ENCODE measurements at regions not wholly inside any gene's neighbourhood (a gene's known extent, or its start where the extent isn't known, plus 50 kb on each side); places are given as distances from the start of the nearest gene placed in this dataset.

- H3K36me3 Mint-ChIP-seq (ENCODE audit: insufficient read depth), result no peaks in the 10 kb centered on the region
- peaks cover 13 to 19% of the 10 kb centered on the region in 2 donors for H3K27me3 Mint-ChIP-seq
- no peaks in the 10 kb centered on the region for H3K4me1 Mint-ChIP-seq (ENCODE audit: low read depth in 2 of 2)
- ATAC-seq (replicated peaks) (no peak), DNase-seq (no peak)
- H3K27ac Mint-ChIP-seq, result no peak overlapping the region
- no peaks in the 10 kb centered on the region for H3K9me3 Mint-ChIP-seq
- no peak overlapping the region for H3K4me3 Mint-ChIP-seq
Measured at GRCh38 chrX:38970845-38971244, 169.6 kb downstream of the MID1IP1 start.

- H3K27ac Mint-ChIP-seq, result no peak overlapping the region
- peaks cover 7 to 14% of the 10 kb centered on the region in 2 donors for H3K27me3 Mint-ChIP-seq
- H3K36me3 Mint-ChIP-seq (ENCODE audit: insufficient read depth), result no peaks in the 10 kb centered on the region
- H3K4me3 Mint-ChIP-seq, result no peak overlapping the region
- H3K4me1 Mint-ChIP-seq (ENCODE audit: low read depth in 2 of 2), result no peaks in the 10 kb centered on the region
- ATAC-seq (replicated peaks) (no peak), DNase-seq (no peak)
- H3K9me3 Mint-ChIP-seq, result no peaks in the 10 kb centered on the region
Measured at GRCh38 chrX:38973322-38973721, 172.1 kb downstream of the MID1IP1 start.

- no peaks in the 10 kb centered on the region for H3K4me1 Mint-ChIP-seq (ENCODE audit: low read depth in 2 of 2)
- H3K36me3 Mint-ChIP-seq (ENCODE audit: insufficient read depth), result no peaks in the 10 kb centered on the region
- DNase-seq (no peak), ATAC-seq (replicated peaks) (no peak)
- no peak overlapping the region for H3K27ac Mint-ChIP-seq
- no peaks in the 10 kb centered on the region for H3K9me3 Mint-ChIP-seq
- peaks cover 7 to 14% of the 10 kb centered on the region in 2 donors for H3K27me3 Mint-ChIP-seq
- no peak overlapping the region for H3K4me3 Mint-ChIP-seq
Measured at GRCh38 chrX:38974542-38974941, 173.3 kb downstream of the MID1IP1 start.

GRCh38 chrX:38975368-38975942 lies 174.2 kb downstream of the MID1IP1 start:
- Mint-ChIP-seq H3K4me1 (ENCODE audit: low read depth in 2 of 2) (no peaks in the 10 kb centered on the region), H3K27me3 (peaks cover 7 to 13% of the 10 kb centered on the region in 2 donors), H3K36me3 (ENCODE audit: insufficient read depth) (no peaks in the 10 kb centered on the region), H3K9me3 (no peaks in the 10 kb centered on the region), H3K4me3 (no peak overlapping the region), H3K27ac (no peak overlapping the region)
- ATAC-seq (replicated peaks), result no peak
- DNase-seq, result no peak

GRCh38 chrX:38982370-38982769 lies 181.1 kb downstream of the MID1IP1 start:
- no peaks in the 10 kb centered on the region for H3K36me3 Mint-ChIP-seq (ENCODE audit: insufficient read depth)
- ATAC-seq (replicated peaks) (no peak), DNase-seq (no peak)
- no peaks in the 10 kb centered on the region for H3K27me3 Mint-ChIP-seq
- no peak overlapping the region for H3K4me3 Mint-ChIP-seq
- H3K27ac Mint-ChIP-seq, result no peak overlapping the region
- H3K9me3 Mint-ChIP-seq, result no peaks in the 10 kb centered on the region
- no peaks in the 10 kb centered on the region for H3K4me1 Mint-ChIP-seq (ENCODE audit: low read depth in 2 of 2)

GRCh38 chrX:38982843-38983242 lies 181.6 kb downstream of the MID1IP1 start:
- H3K36me3 Mint-ChIP-seq (ENCODE audit: insufficient read depth), result no peaks in the 10 kb centered on the region
- no peaks in the 10 kb centered on the region for H3K4me1 Mint-ChIP-seq (ENCODE audit: low read depth in 2 of 2)
- H3K27me3 Mint-ChIP-seq, result no peaks in the 10 kb centered on the region
- no peak overlapping the region for H3K4me3 Mint-ChIP-seq
- no peak overlapping the region for H3K27ac Mint-ChIP-seq
- no peak for DNase-seq
- no peaks in the 10 kb centered on the region for H3K9me3 Mint-ChIP-seq
- no peak for ATAC-seq (replicated peaks)

- Mint-ChIP-seq H3K4me3 (no peak overlapping the region), H3K27me3 (no peaks in the 10 kb centered on the region), H3K4me1 (ENCODE audit: low read depth in 2 of 2) (no peaks in the 10 kb centered on the region), H3K36me3 (ENCODE audit: insufficient read depth) (no peaks in the 10 kb centered on the region), H3K27ac (no peak overlapping the region), H3K9me3 (no peaks in the 10 kb centered on the region)
- DNase-seq (no peak), ATAC-seq (replicated peaks) (peak; percentile 32)
Measured at GRCh38 chrX:38985375-38985774, 184.1 kb downstream of the MID1IP1 start.

- Mint-ChIP-seq H3K9me3 (no peaks in the 10 kb centered on the region), H3K27me3 (no peaks in the 10 kb centered on the region), H3K36me3 (ENCODE audit: insufficient read depth) (no peaks in the 10 kb centered on the region), H3K27ac (no peak overlapping the region), H3K4me3 (no peak overlapping the region), H3K4me1 (ENCODE audit: low read depth in 2 of 2) (no peaks in the 10 kb centered on the region)
- ATAC-seq (replicated peaks), result no peak
- DNase-seq, result no peak
Measured at GRCh38 chrX:38985945-38986344, 184.7 kb downstream of the MID1IP1 start.

- Mint-ChIP-seq H3K27me3 (no peaks in the 10 kb centered on the region), H3K4me3 (no peak overlapping the region), H3K9me3 (no peaks in the 10 kb centered on the region), H3K27ac (no peak overlapping the region), H3K36me3 (ENCODE audit: insufficient read depth) (no peaks in the 10 kb centered on the region), H3K4me1 (ENCODE audit: low read depth in 2 of 2) (no peaks in the 10 kb centered on the region)
- ATAC-seq (replicated peaks) (no peak), DNase-seq (no peak)
Measured at GRCh38 chrX:38986586-38986985, 185.3 kb downstream of the MID1IP1 start.

- no peaks in the 10 kb centered on the region for H3K4me1 Mint-ChIP-seq (ENCODE audit: low read depth in 2 of 2)
- no peaks in the 10 kb centered on the region for H3K36me3 Mint-ChIP-seq (ENCODE audit: insufficient read depth)
- H3K9me3 Mint-ChIP-seq, result no peaks in the 10 kb centered on the region
- no peak overlapping the region for H3K4me3 Mint-ChIP-seq
- H3K27ac Mint-ChIP-seq, result no peak overlapping the region
- ATAC-seq (replicated peaks) (no peak), DNase-seq (no peak)
- H3K27me3 Mint-ChIP-seq, result no peaks in the 10 kb centered on the region
Measured at GRCh38 chrX:38987198-38987651, 186.0 kb downstream of the MID1IP1 start.

GRCh38 chrX:38988301-38988700 lies 187.0 kb downstream of the MID1IP1 start:
- DNase-seq (no peak), ATAC-seq (replicated peaks) (no peak)
- Mint-ChIP-seq H3K4me1 (ENCODE audit: low read depth in 2 of 2) (no peaks in the 10 kb centered on the region), H3K36me3 (ENCODE audit: insufficient read depth) (no peaks in the 10 kb centered on the region), H3K4me3 (no peak overlapping the region), H3K9me3 (no peaks in the 10 kb centered on the region), H3K27me3 (no peaks in the 10 kb centered on the region), H3K27ac (no peak overlapping the region)

GRCh38 chrX:38989076-38989475 lies 187.8 kb downstream of the MID1IP1 start:
- H3K4me1 Mint-ChIP-seq (ENCODE audit: low read depth in 2 of 2), result no peaks in the 10 kb centered on the region
- no peaks in the 10 kb centered on the region for H3K36me3 Mint-ChIP-seq (ENCODE audit: insufficient read depth)
- no peak for DNase-seq
- H3K27me3 Mint-ChIP-seq, result no peaks in the 10 kb centered on the region
- H3K4me3 Mint-ChIP-seq, result no peak overlapping the region
- no peaks in the 10 kb centered on the region for H3K9me3 Mint-ChIP-seq
- no peak overlapping the region for H3K27ac Mint-ChIP-seq
- no peak for ATAC-seq (replicated peaks)

- Mint-ChIP-seq H3K4me1 (ENCODE audit: low read depth in 2 of 2) (no peaks in the 10 kb centered on the region), H3K4me3 (no peak overlapping the region), H3K36me3 (ENCODE audit: insufficient read depth) (no peaks in the 10 kb centered on the region), H3K27me3 (peaks cover 0 to 7% of the 10 kb centered on the region in 2 donors), H3K27ac (no peak overlapping the region), H3K9me3 (no peaks in the 10 kb centered on the region)
- ATAC-seq (replicated peaks) (no peak), DNase-seq (no peak)
Measured at GRCh38 chrX:38991656-38992440, 190.6 kb downstream of the MID1IP1 start.

- no peak for DNase-seq
- Mint-ChIP-seq H3K9me3 (no peaks in the 10 kb centered on the region), H3K4me3 (no peak overlapping the region), H3K27me3 (peaks cover 0 to 7% of the 10 kb centered on the region in 2 donors), H3K36me3 (ENCODE audit: insufficient read depth) (no peaks in the 10 kb centered on the region), H3K4me1 (ENCODE audit: low read depth in 2 of 2) (no peaks in the 10 kb centered on the region), H3K27ac (no peak overlapping the region)
- no peak for ATAC-seq (replicated peaks)
Measured at GRCh38 chrX:38992441-38993096, 191.3 kb downstream of the MID1IP1 start.
